SK-N-SH treated with all-trans-retinoic acid at 6 μM for 48 hours (cell line): ENCODE measurements at regions not wholly inside any gene's neighbourhood (a gene's known extent, or its start where the extent isn't known, plus 50 kb on each side); places are given as distances from the start of the nearest gene placed in this dataset.

Source experiments
- ARNTL ChIP-seq: fragments of 450-650 bp; formaldehyde crosslinking; IDR thresholded peaks from 2 replicates; pipeline ENCODE4 v1.5.0; 2020; ENCODE audit warnings: low read depth, mild to moderate bottlenecking, moderate library complexity, borderline replicate concordance
- RARB ChIP-seq: fragments of 250-450 bp; sonication (Bioruptor Pico); IDR thresholded peaks from 2 replicates; pipeline ENCODE4 v1.8.0; 2021; ENCODE audit warnings: mild to moderate bottlenecking, moderate library complexity
- SNAI2 ChIP-seq: fragments of 250-450 bp; sonication (Bioruptor Pico); IDR thresholded peaks from 2 replicates; pipeline ENCODE4 v1.5.0; 2020; ENCODE audit warnings: mild to moderate bottlenecking, moderate library complexity
- ZFP30 ChIP-seq: fragments of 450-650 bp; formaldehyde crosslinking; IDR thresholded peaks from 2 replicates; pipeline ENCODE4 v1.5.0; 2022; ENCODE audit warnings: mild to moderate bottlenecking, moderate library complexity
- ZNF565 ChIP-seq: fragments of 450-650 bp; formaldehyde crosslinking; conservative IDR thresholded peaks from 2 replicates; pipeline ENCODE4 v1.5.0; 2020; ENCODE audit warnings: low read depth, mild to moderate bottlenecking, moderate library complexity
- ZNF8 ChIP-seq: fragments of 450-650 bp; formaldehyde crosslinking; IDR thresholded peaks from 2 replicates; pipeline ENCODE4 v1.5.0; 2020; ENCODE audit warnings: mild to moderate bottlenecking, moderate library complexity
- TF ChIP-seq, protein P1 (sequence below): fragments of 250-450 bp; sonication (Bioruptor Pico); IDR thresholded peaks from 2 replicates; pipeline ENCODE4 v1.5.1; 2021; ENCODE audit warnings: mild to moderate bottlenecking, moderate library complexity

DNA sequence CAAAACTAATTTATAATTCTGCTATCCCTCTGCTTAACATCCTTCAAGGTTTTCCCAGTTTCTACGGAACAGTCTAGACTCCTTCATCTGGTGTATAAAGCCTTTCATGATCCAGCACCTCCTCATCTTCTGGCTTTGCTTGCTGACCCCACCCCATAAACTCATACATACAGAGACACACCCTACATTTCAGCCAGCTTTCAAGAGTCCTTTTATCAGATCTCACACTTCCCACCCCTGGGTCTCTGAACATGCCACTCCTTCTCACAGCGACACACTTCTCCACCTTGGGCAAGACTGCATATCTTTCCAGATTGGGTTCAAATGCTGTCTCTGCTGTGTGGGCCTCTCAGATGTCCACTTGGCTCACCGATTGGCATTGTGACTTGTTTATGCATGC is 166.8 kb upstream of the LPP start:
- TF ChIP-seq ZNF8 (no peak), ZFP30 (CRISPR knock-in tag) (no peak), SNAI2 (CRISPR knock-in tag) (no peak), RARB (CRISPR knock-in tag) (no peak), ZNF565 (no peak), ARNTL (CRISPR knock-in tag) (no peak)
- TF ChIP-seq, protein P1, sequence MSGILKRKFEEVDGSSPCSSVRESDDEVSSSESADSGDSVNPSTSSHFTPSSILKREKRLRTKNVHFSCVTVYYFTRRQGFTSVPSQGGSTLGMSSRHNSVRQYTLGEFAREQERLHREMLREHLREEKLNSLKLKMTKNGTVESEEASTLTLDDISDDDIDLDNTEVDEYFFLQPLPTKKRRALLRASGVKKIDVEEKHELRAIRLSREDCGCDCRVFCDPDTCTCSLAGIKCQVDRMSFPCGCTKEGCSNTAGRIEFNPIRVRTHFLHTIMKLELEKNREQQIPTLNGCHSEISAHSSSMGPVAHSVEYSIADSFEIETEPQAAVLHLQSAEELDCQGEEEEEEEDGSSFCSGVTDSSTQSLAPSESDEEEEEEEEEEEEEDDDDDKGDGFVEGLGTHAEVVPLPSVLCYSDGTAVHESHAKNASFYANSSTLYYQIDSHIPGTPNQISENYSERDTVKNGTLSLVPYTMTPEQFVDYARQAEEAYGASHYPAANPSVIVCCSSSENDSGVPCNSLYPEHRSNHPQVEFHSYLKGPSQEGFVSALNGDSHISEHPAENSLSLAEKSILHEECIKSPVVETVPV (CRISPR knock-in tag) = no peak
